HFFc6 (cell line): ENCODE measurements at regions not wholly inside any gene's neighbourhood (a gene's known extent, or its start where the extent isn't known, plus 50 kb on each side); places are given as distances from the start of the nearest gene placed in this dataset.

Source experiments
- DNase-seq: peaks from one replicate; pipeline ENCODE4 v3.0.0-alpha.2; 2018
- H3K27ac Mint-ChIP-seq: 2 replicates; pipeline ENCODE4 v1.8.0; 2020; ENCODE audit warnings: mild to moderate bottlenecking, mixed read lengths
- H3K27me3 Mint-ChIP-seq: 2 replicates; pipeline ENCODE4 v1.8.0; 2021; ENCODE audit warnings: mild to moderate bottlenecking, moderate library complexity, mixed read lengths; ENCODE audit not compliant: insufficient read depth
- H3K36me3 Mint-ChIP-seq: 2 replicates; pipeline ENCODE4 v1.8.0; 2021; ENCODE audit warnings: low read depth, mixed read lengths
- H3K4me1 Mint-ChIP-seq: 2 replicates; pipeline ENCODE4 v1.8.0; 2020; ENCODE audit warnings: low read depth, mixed read lengths
- H3K4me3 Mint-ChIP-seq: 2 replicates; pipeline ENCODE4 v1.8.0; 2020; ENCODE audit warnings: mild to moderate bottlenecking, moderate library complexity, mixed read lengths
- H3K9me3 Mint-ChIP-seq: 2 replicates; pipeline ENCODE4 v1.8.0; 2020; ENCODE audit warnings: mild to moderate bottlenecking, mixed read lengths
- TF ChIP-seq, protein P1 (sequence below): fragments of 200-600 bp; sonication (generic); IDR thresholded peaks from 2 replicates; pipeline ENCODE4 v1.5.0; 2021; ENCODE audit warnings: antibody characterized with exemption, mild to moderate bottlenecking

DNA sequence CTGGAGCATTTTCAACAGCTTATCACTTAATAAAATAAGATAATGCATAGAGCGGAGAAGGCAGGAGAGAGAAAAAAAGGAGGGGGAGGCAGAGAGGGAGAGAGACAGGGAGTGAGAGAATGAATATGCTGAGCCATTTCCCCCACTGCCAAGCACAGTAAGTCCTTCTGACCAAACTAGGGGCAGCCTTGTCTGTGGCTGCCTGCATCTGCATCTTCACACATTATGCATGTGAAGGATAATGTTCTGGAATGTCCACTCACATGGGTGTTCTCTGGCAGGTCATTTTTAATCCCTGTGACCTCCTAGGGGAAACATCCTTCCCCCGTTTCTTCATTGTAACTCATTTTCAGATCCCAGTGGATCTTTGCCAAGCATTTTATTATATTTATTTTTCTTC lies 269.3 kb downstream of the FOXA2 start:
- Mint-ChIP-seq H3K27ac (no peak overlapping the region), H3K9me3 (peaks cover 24% of the 10 kb centered on the region), H3K36me3 (no peaks in the 10 kb centered on the region), H3K27me3 (no peaks in the 10 kb centered on the region; the same call in 1 of the 2 replicates), H3K4me1 (no peaks in the 10 kb centered on the region), H3K4me3 (no peak overlapping the region)
- TF ChIP-seq, protein P1, sequence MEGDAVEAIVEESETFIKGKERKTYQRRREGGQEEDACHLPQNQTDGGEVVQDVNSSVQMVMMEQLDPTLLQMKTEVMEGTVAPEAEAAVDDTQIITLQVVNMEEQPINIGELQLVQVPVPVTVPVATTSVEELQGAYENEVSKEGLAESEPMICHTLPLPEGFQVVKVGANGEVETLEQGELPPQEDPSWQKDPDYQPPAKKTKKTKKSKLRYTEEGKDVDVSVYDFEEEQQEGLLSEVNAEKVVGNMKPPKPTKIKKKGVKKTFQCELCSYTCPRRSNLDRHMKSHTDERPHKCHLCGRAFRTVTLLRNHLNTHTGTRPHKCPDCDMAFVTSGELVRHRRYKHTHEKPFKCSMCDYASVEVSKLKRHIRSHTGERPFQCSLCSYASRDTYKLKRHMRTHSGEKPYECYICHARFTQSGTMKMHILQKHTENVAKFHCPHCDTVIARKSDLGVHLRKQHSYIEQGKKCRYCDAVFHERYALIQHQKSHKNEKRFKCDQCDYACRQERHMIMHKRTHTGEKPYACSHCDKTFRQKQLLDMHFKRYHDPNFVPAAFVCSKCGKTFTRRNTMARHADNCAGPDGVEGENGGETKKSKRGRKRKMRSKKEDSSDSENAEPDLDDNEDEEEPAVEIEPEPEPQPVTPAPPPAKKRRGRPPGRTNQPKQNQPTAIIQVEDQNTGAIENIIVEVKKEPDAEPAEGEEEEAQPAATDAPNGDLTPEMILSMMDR = no peak
- DNase-seq = no peak

DNA sequence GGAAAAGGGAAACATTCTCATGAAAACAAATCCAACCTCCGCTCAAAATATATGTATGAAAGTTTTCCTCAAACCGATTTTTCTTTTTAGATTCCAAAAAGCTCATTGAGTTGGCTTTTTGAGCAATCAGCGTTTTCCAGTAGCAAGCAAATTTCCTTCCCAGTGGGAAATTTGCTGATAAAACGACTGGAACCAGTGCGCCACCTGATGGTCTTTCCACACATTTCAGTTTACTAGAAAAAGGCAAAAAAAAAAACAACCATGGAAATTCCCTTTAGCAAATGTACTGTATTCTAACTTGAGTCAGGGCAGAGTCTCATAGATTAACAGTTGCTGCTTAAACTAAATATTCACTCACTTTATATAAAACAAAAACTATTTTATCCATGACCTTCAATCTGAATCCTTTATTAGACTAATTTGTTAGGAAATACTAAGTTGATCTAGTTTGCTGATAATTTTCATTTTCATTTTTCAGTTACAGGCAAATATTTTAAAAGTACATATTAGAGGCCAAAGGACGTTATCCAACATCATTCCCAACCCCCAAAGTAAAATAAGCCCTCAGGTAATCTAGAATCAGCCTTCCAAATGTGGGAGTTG lies 271.5 kb downstream of the FOXA2 start:
- no peak overlapping the region for H3K27ac Mint-ChIP-seq
- no peak overlapping the region for H3K4me3 Mint-ChIP-seq
- no peaks in the 10 kb centered on the region for H3K36me3 Mint-ChIP-seq
- no peaks in the 10 kb centered on the region; the same call in 1 of the 2 replicates for H3K27me3 Mint-ChIP-seq
- TF ChIP-seq, protein P1 = peak; percentile 74
- no peaks in the 10 kb centered on the region for H3K4me1 Mint-ChIP-seq
- DNase-seq = no peak
- H3K9me3 Mint-ChIP-seq = peaks cover 7% of the 10 kb centered on the region; the same call in 1 of the 2 replicates

DNA sequence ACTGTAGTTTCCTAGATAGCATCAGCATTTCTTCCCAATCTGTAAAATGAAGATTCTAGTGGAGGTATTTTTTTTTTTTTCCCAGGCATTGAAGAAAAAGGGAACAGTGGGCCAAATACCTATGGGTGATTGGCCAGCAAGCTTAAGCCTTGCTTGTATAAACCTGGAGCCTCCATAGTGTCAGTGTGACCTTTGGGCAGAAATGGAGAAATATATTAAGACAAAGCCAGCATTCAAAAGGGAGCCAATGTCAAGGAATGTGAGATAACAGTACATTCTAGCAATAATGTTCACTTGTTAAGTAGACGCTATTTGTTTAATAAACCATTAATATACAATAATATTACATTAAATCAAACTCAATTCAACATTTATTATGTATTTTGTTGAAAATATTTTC lies 275.4 kb downstream of the FOXA2 start:
- H3K27ac Mint-ChIP-seq = no peak overlapping the region
- H3K27me3 Mint-ChIP-seq = no peaks in the 10 kb centered on the region
- H3K4me1 Mint-ChIP-seq = no peaks in the 10 kb centered on the region
- DNase-seq = no peak
- peaks cover 12% of the 10 kb centered on the region for H3K9me3 Mint-ChIP-seq
- TF ChIP-seq, protein P1 = no peak
- H3K4me3 Mint-ChIP-seq = no peak overlapping the region
- H3K36me3 Mint-ChIP-seq = no peaks in the 10 kb centered on the region

DNA sequence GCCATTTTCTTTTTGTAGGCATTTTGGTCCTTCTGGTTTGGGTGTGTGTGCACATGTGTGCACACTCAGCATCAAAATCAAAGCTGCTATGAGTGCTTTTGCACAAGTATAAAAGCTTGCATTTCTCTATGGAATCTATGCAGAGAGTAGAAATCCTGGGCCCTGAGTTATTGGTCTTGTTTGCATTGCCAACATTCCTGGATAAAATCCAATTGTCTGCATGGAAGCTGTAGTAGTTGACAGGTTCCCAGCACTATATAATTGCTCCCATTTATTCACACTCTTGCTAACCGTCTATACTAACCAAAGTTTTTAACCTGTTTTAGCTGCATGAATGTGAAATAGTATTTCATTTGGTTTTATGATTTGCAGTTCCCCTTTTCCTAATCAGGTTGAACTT lies 277.0 kb downstream of the FOXA2 start:
- no peak for DNase-seq
- TF ChIP-seq, protein P1 = no peak
- no peak overlapping the region for H3K4me3 Mint-ChIP-seq
- H3K27ac Mint-ChIP-seq = no peak overlapping the region
- no peaks in the 10 kb centered on the region for H3K4me1 Mint-ChIP-seq
- H3K27me3 Mint-ChIP-seq = no peaks in the 10 kb centered on the region
- H3K36me3 Mint-ChIP-seq = no peaks in the 10 kb centered on the region
- H3K9me3 Mint-ChIP-seq = peaks cover 21% of the 10 kb centered on the region

DNA sequence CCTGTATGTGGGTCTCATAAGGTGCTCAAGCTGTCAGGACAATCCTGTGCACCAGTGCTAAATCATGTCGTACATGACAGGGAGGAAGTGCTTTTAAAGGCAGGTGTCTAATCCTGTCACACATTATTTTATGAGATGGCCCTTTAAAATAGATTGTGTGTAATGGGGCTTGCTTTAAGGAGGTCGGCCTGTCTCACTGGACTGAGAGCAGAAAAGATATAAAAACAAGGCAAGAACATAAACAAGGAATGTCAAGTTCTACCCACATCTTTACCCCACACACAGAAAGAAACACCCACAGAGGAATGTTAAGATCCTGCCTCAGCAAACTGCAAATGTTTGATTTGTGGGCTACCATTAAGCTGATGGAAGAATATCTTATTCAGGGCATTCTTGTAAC lies 279.0 kb downstream of the FOXA2 start:
- Mint-ChIP-seq H3K27ac (no peak overlapping the region), H3K4me1 (no peaks in the 10 kb centered on the region), H3K27me3 (no peaks in the 10 kb centered on the region), H3K4me3 (no peak overlapping the region), H3K9me3 (peaks cover 21% of the 10 kb centered on the region), H3K36me3 (no peaks in the 10 kb centered on the region)
- TF ChIP-seq, protein P1 = no peak
- DNase-seq = no peak

DNA sequence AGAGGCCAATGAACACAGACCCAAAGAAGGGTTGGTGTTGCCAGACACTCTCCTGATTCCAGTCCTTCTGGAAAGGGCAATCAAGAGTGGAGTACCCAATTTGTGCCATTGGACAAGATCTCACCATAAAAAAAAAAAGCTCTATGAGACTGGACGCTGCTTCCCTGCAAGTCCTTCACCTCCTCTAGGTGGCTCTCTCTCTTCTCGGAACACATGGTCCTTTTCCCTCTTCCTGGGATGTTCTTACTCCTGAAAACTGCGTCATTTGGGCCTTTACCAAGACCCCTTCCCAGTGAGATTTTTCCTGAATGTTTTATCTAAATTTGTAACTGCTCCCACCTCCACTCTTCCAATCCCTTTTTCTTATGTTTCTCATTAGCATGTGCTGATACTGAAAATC lies 280.8 kb downstream of the FOXA2 start:
- TF ChIP-seq, protein P1 = no peak
- Mint-ChIP-seq H3K27ac (no peak overlapping the region), H3K4me1 (no peaks in the 10 kb centered on the region), H3K36me3 (no peaks in the 10 kb centered on the region), H3K27me3 (no peaks in the 10 kb centered on the region), H3K4me3 (no peak overlapping the region), H3K9me3 (peaks cover 21% of the 10 kb centered on the region)
- no peak for DNase-seq
